ENCODE measurements at regions not wholly inside any gene's neighbourhood (a gene's known extent, or its start where the extent isn't known, plus 50 kb on each side); places are given as distances from the start of the nearest gene placed in this dataset.
"Not testable (repeated sequence)": the region's sequence is repeated elsewhere in the genome, so short reads cannot be mapped to it uniquely, and the experiment has no call there.

DNA sequence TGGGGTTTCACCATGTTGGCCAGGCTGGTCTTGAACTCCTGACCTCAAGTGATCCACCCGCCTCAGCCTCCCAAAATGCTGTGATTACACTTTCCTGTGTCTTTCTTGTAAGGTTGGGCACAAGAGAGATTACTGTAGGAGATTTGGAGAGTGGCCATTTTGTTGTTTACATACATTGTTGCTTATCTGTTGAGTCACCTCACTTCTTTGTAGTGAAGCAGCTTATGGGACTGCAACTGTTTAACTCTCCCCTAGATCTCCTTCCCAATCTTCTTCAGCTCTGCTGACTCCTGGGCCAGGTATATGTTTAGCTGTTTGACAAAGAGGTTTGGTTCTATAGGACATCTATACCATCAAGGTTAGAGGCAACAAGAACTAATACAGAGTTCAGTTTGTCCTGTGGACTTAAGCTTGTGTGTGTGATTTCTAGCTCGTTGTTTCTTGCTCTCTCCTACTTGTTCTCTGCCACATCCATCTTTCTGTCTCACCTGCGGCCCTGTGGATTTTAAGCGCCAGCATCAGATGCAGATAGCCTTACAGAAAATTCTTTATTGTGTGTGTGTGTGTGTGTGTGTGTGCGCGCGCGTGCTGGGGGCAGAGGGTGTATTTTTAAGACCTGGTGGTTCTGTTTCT lies 95.4 kb downstream of the HAUS1 start:
- no peak for DNase-seq (ENCODE audit: low spot score in 2 of 2, unreplicated experiment in 2 of 2)
- Mint-ChIP-seq H3K27ac (no peak overlapping the region), H3K9me3 (no peaks in the 10 kb centered on the region), H3K36me3 (peaks cover 8% of the 10 kb centered on the region), H3K4me3 (no peak overlapping the region), H3K27me3 (ENCODE audit: low read depth) (no peaks in the 10 kb centered on the region), H3K4me1 (no peaks in the 10 kb centered on the region)
- TF ChIP-seq, protein P1, sequence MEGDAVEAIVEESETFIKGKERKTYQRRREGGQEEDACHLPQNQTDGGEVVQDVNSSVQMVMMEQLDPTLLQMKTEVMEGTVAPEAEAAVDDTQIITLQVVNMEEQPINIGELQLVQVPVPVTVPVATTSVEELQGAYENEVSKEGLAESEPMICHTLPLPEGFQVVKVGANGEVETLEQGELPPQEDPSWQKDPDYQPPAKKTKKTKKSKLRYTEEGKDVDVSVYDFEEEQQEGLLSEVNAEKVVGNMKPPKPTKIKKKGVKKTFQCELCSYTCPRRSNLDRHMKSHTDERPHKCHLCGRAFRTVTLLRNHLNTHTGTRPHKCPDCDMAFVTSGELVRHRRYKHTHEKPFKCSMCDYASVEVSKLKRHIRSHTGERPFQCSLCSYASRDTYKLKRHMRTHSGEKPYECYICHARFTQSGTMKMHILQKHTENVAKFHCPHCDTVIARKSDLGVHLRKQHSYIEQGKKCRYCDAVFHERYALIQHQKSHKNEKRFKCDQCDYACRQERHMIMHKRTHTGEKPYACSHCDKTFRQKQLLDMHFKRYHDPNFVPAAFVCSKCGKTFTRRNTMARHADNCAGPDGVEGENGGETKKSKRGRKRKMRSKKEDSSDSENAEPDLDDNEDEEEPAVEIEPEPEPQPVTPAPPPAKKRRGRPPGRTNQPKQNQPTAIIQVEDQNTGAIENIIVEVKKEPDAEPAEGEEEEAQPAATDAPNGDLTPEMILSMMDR (IDR thresholded peaks at IDR 0.05; ENCODE audit: unreplicated experiment), result no peak

DNA sequence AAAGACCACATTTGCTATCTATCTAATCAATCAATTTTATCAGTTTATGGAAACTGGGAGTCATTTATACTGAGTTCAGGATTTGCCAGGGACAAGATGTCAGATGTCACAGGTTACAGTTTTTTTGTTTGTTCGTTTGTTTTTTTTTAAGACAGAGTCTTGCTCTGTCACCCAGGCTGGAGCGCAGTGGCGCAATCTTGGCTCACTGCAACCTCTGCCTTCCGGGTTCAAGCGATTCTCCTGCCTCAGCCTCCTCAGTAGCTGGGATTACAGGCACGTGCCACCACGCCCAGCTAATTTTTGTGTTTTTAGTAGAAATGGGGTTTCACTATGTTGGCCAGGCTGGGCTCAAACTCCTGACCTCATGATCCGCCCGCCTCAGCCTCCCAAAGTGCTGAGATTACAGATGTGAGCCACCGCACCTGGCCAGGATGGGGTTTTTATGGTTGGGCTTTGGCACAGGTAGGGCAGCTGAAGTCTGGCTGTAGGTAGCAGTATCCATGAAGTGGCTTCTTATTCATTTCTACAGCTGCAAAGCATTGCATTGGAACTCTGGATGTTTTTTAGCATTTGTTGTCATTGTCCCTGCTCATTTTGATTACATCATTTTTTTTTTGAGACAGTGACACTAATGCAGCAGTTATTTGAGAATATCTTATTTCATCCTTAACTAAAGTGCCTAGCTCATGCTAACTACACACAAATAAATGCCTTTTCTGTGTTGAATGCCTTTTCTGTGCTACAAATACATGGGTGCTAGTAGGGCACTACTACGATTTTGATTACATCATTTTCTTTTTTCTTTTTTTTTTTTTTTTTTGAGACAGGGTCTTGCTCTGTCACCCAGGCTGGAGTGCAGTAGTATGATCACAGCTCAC lies 96.2 kb downstream of the HAUS1 start:
- DNase-seq (ENCODE audit: low spot score in 2 of 2, unreplicated experiment in 2 of 2); H3K4me3 Mint-ChIP-seq; H3K36me3 Mint-ChIP-seq; H3K27ac Mint-ChIP-seq; H3K4me1 Mint-ChIP-seq; H3K9me3 Mint-ChIP-seq; H3K27me3 Mint-ChIP-seq (ENCODE audit: low read depth): not testable (repeated sequence)

DNA sequence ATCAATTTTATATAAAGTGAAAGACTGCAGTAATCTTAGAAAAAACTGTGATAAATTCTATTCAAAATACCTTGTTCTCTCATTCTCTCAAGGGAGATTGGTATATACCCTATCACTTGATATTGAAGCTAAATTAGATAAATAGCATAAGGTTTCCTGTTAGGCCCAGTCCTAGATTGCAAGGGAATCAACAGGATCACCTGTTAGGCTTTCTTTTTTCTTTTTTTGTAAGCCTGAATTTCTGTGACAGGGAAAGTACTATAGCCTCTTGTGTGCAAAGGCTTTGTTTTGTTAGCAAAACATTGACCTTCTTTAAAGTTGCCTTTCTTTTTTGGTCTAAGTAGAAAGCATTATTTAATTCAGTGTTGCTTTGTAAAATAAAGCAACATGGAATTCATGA lies 100.0 kb downstream of the HAUS1 start:
- no peaks in the 10 kb centered on the region for H3K4me1 Mint-ChIP-seq
- no peaks in the 10 kb centered on the region for H3K9me3 Mint-ChIP-seq
- H3K27ac Mint-ChIP-seq, result no peak overlapping the region
- H3K36me3 Mint-ChIP-seq, result no peaks in the 10 kb centered on the region
- no peak overlapping the region for H3K4me3 Mint-ChIP-seq
- no peaks in the 10 kb centered on the region for H3K27me3 Mint-ChIP-seq (ENCODE audit: low read depth)
- DNase-seq (ENCODE audit: low spot score in 2 of 2, unreplicated experiment in 2 of 2), result no peak
- TF ChIP-seq, protein P1 (IDR thresholded peaks at IDR 0.05; ENCODE audit: unreplicated experiment), result no peak

DNA sequence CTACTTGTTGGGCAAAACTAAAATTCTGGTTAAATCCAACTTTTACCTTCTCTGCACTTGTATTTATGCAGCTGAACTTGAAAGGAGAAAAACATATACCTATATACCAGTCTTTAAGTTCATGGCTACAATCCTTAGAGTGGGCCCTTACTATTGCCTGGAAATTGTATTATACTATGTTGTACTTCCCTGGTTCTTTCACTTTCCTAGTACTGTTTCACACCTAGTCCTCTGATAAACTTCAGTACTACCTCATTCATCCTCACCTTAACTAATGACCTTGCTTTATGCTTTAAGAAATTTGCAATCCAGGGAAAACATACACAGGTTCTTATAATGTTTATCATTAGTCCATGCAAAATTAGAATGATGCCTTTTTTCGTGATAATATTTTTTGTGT lies 103.8 kb downstream of the HAUS1 start:
- Mint-ChIP-seq H3K4me3 (no peak overlapping the region), H3K36me3 (no peaks in the 10 kb centered on the region), H3K27me3 (ENCODE audit: low read depth) (no peaks in the 10 kb centered on the region), H3K4me1 (peaks cover 6% of the 10 kb centered on the region), H3K27ac (no peak overlapping the region), H3K9me3 (no peaks in the 10 kb centered on the region)
- TF ChIP-seq, protein P1 (IDR thresholded peaks at IDR 0.05; ENCODE audit: unreplicated experiment), result no peak
- DNase-seq (ENCODE audit: low spot score in 2 of 2, unreplicated experiment in 2 of 2), result no peak

- Mint-ChIP-seq H3K4me1 (peaks cover 6% of the 10 kb centered on the region), H3K4me3 (no peak overlapping the region), H3K36me3 (no peaks in the 10 kb centered on the region), H3K9me3 (no peaks in the 10 kb centered on the region), H3K27ac (no peak overlapping the region), H3K27me3 (ENCODE audit: low read depth) (no peaks in the 10 kb centered on the region)
- TF ChIP-seq, protein P1 (IDR thresholded peaks at IDR 0.05; ENCODE audit: unreplicated experiment), result no peak
- no peak for DNase-seq (ENCODE audit: low spot score in 2 of 2, unreplicated experiment in 2 of 2)
These were observed 105.0 kb downstream of the HAUS1 start for GRCh38 chr18:46209161-46209560.

GRCh38 chr18:46211816-46212215 lies 107.6 kb downstream of the HAUS1 start:
- H3K4me1 Mint-ChIP-seq, result peaks cover 6% of the 10 kb centered on the region
- no peak overlapping the region for H3K27ac Mint-ChIP-seq
- TF ChIP-seq, protein P1 (IDR thresholded peaks at IDR 0.05; ENCODE audit: unreplicated experiment), result no peak
- H3K4me3 Mint-ChIP-seq, result no peak overlapping the region
- DNase-seq (ENCODE audit: low spot score in 2 of 2, unreplicated experiment in 2 of 2), result no peak
- no peaks in the 10 kb centered on the region for H3K9me3 Mint-ChIP-seq
- H3K27me3 Mint-ChIP-seq (ENCODE audit: low read depth), result no peaks in the 10 kb centered on the region
- peaks cover 9% of the 10 kb centered on the region for H3K36me3 Mint-ChIP-seq
